HUDEP-2 (cell line): ENCODE measurements at regions not wholly inside any gene's neighbourhood (a gene's known extent, or its start where the extent isn't known, plus 50 kb on each side); places are given as distances from the start of the nearest gene placed in this dataset.

Source experiments
- DNase-seq, 76 experiments: peaks; one replicate each; lab custom pipeline; 2025; ENCODE audit not compliant: unreplicated experiment in 76 of 76; lab: John Stamatoyannopoulos, UW

GRCh38 chr9:2243666-2244555, 228.8 kb downstream of the SMARCA2 start:
- DNase-seq, result no peak

GRCh38 chr9:2247340-2247739, 232.2 kb downstream of the SMARCA2 start:
- no peak for DNase-seq

GRCh38 chr9:2248768-2249265, 233.7 kb downstream of the SMARCA2 start:
- no peak for DNase-seq

DNA sequence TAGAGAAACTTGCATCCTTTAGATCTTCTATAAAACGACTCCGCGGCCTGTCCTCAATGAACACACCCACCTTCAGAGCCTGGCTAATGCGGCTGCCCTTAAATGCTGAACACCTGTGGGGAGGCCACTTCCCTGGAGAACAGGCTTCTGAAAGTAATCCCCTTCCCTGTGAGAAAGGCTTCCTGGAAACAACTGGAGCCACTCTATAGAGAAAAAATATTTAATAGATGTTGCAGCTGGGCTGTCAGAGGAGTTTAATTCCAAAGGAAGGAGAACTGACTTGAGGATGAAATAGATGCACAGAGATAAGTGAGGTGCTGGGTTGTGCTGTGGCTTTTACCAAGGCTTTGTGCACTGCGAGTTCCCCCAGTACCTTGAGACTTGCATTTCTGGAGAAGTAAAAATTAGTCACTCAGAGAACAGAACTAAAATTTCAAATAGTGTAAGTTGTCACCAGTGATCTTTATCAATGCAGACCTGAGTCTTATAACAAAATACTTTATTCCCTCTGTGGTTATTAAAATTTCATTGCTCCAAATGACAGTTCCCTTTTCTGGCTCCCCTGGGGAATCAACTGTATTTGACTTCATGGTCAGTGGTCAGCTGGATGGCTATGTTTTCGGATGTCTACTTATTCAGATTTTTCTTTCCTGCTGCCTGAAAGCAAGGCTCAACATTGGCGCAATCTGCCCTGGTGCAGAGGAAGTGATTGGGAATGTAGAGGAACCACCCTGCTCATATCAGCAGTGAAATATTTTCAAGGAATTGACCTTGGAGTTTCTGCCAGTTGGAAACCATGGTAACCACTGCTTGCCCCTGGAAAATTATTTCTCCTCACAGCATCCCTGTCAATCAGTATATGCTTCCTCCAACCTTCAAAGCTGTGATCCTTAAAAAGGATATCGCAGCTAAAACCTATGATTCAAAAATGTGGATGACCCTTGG, 238.8 kb downstream of the SMARCA2 start:
- no peak for DNase-seq

GRCh38 chr9:2255128-2255527, 240.0 kb downstream of the SMARCA2 start:
- DNase-seq, result no peak

DNA sequence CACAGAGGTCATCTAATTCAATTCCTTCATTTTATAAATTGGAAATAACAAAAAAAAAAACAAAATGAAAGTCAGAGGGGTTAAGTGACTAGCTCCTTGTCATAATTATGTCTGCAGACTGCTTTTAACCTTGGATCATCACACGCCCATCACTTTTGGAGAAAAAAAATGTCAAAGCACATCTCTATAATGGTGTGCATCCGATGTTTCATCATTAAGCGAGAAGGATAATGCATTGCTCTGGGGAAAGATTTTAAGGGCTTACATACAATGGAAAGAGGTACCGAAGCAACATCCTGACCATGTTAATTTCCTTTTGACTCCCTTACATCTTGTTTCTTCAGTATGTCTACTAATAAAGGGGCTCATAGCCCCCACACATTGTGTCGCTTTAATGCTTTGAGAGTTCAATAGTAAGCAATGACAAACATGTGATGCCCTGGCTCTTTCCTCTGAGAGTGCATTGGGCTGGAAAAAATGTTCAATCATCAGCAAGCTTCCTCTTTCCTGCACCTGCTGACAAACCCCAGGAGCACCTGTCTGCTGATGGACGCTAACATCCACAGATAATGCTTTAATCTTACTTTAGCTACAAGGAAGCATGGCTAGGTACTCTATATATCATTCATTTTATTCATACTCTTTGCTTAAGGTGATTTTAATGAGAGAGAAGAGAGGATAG, 242.2 kb downstream of the SMARCA2 start:
- DNase-seq, result no peak

DNA sequence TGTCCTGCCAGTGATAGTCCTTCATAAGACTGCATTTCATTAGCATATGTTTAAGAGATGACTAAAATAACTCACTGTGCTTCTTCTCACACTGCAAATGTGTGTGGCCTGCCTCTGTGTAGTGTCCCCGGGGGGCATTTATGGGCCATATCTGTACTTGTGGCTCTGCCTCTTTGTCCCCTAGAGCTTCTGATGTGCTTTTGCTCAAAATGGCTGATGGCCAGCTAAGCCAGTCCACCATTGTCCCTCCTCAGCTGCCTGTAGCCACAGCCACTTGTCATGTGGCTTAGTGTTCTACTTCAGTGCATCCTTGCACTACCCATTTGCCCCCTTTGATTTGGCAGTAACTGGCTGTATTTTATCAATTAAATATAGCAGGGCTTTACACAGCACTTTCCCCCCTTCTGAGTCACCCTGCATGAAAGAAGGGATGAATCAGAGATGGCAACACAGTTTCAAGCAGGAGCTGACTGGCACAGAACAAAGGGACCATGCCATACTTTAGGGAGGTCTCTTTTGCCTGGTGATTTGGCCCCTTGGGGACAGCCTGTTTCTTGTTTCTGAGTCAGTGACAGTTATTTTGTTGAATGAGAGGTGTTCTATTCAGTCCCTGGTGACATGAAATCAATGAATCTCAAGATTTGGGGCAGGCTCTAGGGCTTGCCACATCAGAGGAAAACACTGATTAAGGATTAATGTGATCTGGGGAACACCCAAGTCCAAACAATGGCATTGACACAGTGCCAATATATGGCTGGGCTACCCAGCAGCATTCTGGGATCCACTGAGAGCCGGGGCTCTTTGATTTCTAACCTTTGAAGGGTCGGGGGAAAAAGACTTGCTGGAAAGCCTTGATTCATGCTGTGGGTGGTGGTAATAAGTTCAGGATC, 245.5 kb downstream of the SMARCA2 start:
- no peak for DNase-seq

DNA sequence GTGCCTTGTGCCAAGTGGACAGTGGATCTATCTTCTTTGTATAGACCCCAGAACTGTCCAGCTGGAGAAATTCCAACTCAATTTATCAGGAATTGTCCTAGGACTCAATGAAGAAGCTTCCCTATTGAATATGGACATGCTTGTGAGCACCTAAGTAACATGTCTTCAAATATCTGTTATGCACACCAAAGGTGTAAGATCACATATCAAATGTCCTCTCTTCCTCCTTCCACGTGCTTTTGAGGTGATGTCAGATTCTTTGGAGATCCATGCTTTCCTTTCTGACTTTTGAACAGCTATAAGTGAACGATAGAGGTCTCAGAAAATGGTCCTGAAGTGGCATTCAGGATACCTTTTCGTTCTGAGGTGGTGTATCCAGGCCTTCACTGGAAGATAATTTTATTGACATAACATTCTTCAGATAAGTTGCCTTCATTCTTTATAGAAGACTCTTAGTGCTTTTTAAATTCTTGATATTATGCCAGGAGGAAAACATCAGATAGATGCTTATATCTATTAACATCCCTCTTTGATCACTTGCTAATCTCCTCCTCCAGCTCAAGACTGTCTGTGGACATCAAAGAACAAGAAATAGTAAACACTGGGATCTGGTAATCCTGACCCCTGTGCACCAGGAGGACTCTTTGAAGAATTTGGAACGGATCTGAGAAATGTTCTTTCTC, 246.4 kb downstream of the SMARCA2 start:
- DNase-seq, result no peak

GRCh38 chr9:2262386-2263071, 247.4 kb downstream of the SMARCA2 start:
- DNase-seq, result no peak

DNA sequence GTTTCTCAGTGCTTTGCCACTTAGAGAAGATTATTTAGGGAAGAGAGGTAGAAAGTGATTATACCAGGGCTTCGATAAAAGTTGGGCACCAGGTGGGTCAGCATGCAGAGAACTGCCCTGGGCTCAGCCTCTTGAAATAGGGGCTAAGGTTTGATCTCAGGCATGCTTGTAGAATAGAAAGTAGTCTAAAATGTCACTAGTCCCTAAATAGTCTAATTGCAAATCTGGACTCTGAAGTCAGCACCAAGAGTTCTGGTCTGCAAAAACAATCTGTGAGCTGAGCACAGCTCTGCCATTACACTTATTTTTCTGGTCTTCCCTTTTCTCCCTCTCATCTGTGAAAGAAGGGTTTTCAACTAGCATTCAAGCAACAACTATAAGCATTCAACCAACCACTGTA, 248.0 kb downstream of the SMARCA2 start:
- no peak for DNase-seq

DNA sequence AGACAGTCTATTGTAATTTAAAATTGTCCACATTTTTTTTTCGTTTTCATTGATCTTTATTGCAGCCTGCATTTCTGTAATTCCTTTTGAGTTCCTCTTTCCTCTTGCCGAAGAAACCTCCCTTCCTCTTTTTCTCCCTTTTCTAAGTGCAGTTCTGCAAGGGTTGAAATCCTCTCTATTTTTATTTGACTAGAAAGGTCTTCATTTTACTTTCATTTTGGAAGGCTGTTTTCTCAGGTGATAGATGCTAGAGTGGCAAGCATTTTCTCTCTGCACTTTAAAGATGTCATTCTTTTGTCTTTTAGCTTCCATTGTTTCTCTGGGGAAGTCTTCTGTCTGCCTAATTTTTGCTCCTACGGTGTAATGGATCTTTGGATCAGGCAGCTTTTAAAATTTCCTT, 248.5 kb downstream of the SMARCA2 start:
- DNase-seq, result no peak

GRCh38 chr9:2264081-2264480, 248.9 kb downstream of the SMARCA2 start:
- DNase-seq, result no peak

- no peak for DNase-seq
Observed at GRCh38 chr9:2267181-2267745, 252.1 kb downstream of the SMARCA2 start.

GRCh38 chr9:2269778-2270177, 254.6 kb downstream of the SMARCA2 start:
- DNase-seq, result no peak

GRCh38 chr9:2270565-2270964, 255.4 kb downstream of the SMARCA2 start:
- DNase-seq, result no peak

DNA sequence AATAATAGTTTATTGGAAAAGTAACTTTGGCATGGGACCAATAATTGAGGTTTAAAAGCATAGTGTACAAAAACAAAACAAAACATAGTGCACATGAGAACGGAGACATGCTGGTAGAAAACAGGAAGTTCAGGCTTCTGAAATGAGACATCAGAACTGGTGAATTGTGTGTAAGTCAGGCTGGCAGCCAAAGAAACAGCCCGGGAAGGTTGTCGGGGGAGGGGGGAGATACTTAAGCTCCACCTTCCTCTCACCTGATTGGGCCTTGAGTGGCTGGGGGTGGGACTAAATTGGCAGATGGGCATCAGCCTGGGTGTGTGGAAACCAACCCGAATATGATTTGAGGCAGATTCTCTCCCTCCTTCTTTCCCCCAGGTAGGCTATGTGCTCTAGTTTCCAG, 256.3 kb downstream of the SMARCA2 start:
- peak in 12 of 76 experiments; percentile 2 to 30 (median 12) for DNase-seq

- DNase-seq, result no peak
Observed at GRCh38 chr9:2274762-2275161, 259.6 kb downstream of the SMARCA2 start.

DNA sequence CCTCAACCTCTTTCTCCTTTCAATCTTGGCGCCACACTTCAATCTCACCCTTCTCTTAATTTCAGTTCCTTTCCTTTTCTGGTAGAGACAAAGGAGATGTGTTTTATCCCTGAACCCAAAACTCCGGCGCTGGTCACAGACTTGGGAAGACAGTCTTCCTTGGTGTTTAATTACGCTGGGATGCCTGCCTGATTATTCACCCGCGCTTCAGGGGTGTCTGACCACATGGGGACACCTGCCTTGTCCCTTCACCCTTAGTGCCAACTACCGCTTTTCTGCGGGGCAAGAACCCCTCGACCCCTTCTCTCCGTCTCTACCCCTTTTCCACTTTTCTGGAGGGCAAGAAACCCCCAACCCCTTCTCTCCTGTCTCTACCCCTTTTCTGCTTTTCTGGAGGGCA, 261.1 kb downstream of the SMARCA2 start:
- no peak for DNase-seq
